LoVo (cell line): ENCODE measurements at regions not wholly inside any gene's neighbourhood (a gene's known extent, or its start where the extent isn't known, plus 50 kb on each side); places are given as distances from the start of the nearest gene placed in this dataset.
"Not testable (repeated sequence)": the region's sequence is repeated elsewhere in the genome, so short reads cannot be mapped to it uniquely, and the experiment has no call there.

ENCODE experiments used
- DNase-seq: peaks from one replicate; pipeline ENCODE4 v3.0.0-alpha.2; 2016; ENCODE audit warnings: low spot score

DNA sequence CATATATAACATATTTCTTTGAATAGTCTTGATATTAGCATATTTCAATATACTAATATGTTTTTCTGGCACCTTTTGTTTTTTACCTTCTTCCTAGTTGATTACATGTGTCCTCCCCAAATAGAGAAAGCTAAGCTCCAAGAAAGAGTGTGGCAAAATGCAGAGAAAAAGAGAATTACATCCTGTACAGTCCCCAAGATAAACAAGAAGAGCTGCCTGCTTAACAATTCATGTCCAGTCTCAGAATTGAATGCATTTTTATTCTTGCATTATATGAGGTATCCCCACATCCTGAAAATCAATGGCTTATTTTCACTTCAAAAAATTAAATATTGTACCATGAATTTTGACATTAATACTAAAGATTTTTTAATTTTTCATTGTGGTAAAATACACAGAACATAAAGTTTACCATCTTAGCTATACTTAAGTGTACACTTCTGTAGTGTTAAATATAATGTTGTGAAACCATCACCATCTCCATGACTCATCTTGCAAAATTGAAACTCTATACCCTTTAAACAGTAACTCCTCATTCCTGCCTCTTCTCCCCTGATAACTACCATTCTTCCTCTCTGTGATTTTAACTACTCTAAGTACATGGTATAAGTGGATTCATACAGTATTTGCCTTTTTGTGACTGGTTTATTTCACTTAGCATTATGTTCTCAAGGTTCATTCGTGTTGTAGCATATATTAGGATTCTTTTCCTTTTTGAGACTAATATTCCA lies 490.3 kb downstream of the COL12A1 start:
- no peak for DNase-seq

DNA sequence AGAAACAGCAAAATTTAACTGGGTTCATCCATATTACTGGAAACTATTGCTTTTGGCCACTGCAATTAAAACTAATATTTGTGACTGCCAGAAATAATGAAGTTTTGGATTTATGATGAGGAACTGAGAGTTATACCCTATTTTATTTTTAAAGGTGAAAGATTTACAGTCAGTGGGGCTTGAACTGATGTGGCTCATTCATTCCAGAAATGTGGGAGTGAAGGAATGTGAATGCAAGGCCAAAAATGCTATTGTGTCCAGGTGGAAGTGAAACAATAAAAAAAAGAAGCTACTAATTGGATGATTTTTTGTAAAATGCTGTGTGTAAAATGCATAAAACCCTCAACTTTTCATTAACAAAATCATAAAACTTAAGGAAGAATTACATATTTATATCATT lies 491.9 kb downstream of the COL12A1 start:
- no peak for DNase-seq

DNA sequence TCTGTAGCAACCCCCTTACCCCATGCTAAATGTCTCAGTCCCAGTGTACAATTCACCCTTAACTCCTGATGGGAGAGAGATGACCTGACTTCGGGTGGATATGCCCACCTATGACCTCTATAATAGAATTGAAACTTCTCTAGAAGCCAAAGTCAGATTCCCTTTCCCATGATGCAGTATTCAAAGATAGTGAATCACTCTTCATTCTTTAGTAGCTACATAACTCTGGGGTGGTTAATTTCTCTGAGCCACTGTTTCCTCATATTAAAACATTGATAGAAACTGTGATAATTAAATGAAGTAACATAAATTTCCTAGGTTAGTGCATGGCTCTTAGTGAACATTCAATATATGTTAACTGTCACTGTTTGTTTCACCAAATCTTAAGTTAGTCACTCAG lies 500.4 kb downstream of the COL12A1 start:
- DNase-seq: no peak

DNA sequence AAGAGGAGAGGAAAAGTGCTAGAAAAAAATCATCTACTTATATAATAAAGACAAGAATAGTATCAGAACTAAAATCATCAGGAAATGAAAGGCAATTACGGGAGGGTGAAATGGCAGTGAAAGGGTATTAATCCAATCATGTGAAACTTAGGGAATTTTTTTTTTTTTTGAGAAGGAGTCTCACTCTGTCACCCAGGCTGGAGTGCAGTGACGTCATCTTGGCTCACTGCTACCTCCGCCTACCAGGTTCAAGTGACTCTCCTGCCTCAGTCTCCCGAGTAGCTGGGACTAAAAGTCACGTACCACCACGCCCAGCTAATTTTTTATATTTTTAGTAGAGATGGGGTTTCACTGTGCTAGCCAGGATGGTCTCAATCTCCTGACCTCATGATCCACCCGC lies 501.3 kb downstream of the COL12A1 start:
- DNase-seq: not testable (repeated sequence)

DNA sequence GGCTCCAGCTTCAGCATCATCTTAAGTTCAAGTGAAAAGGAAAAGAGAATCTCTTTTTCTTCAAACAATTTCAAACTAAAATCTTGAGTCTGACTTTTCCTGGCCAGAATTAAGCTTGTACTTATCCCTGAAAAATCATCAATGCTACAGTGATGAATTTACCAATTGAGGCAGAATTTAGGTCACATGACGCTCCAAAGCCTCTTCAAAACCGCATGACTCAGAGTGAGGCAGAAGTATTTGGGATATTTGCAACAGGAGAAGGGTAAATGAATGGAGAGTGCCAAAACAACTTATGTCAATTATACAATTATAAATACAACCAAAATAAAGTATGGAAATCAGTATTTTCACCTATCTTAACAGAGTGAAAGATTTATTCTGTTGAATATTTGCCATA lies 515.5 kb downstream of the COL12A1 start:
- DNase-seq: no peak

DNA sequence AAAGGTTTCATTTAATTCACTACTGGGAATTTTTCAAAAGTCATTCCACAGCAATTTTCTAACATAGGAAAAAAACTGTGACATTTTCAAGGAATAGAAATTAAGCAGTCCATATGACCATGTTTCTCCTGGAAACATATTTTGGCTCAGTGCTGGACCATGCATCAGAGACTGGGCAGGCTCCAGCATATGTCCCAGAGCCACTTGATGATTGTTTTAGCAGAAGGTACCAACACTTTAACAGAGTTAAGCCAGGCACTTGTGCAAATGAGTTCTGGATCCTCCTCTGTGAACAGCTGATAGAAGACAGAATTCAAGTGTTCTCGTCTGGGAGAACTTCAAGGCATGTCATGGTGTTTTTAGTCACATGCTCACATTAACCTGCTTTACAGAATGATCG lies 516.3 kb downstream of the COL12A1 start:
- no peak for DNase-seq

DNA sequence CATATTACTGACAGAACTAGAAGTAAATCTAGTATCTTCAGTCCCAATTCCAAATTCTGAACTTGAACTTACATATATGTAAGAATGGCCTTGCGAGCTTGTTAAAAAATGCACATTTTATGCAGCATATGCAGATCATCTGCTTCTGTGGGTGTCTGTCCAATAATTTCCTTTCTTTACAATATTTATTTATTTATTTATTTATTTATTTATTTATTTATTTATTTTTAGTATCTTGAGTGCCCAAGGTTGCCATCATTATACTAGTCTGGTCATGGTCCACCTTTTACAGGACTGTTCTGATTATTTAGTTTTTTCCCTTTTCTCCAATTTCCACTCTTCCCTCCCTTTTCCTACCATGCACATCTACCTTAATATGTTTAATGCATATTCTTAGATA lies 528.4 kb downstream of the COL12A1 start:
- DNase-seq: no peak

DNA sequence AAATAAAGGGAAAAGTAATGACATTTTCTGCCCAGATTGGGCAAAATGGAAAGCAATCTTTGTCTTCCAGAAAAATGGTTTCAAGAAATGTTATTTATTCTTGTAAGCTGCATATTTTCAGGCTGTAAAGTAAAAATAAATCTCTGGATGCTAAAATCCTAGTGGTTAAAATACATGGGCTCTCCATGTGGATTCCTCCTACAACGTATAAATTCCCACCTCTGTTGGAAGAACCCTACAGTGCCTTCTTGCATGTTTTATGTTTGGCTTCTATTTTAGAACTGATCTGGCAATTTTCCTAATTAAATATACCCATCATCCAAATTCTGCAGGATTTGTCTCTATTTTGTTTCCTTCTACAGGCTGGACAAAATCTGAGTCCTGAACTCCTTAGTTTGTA lies 528.9 kb downstream of the COL12A1 start:
- DNase-seq: no peak

DNA sequence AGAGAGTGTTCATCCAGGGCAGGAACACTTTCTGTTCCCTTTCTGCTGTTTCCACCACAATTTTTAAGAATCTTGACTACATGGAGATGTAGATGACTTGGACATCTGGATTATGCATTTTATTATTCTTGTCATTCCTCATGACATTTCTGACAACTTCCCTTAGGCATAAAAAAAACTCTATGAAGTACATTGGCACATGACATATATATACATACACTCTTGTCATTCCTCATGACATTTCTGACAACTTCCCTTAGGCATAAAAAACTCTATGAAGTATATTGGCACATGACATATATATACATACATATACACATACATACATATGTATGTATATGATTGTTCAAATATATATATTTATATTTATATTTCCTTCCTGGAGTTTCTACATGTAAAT lies 531.5 kb downstream of the COL12A1 start:
- no peak for DNase-seq

DNA sequence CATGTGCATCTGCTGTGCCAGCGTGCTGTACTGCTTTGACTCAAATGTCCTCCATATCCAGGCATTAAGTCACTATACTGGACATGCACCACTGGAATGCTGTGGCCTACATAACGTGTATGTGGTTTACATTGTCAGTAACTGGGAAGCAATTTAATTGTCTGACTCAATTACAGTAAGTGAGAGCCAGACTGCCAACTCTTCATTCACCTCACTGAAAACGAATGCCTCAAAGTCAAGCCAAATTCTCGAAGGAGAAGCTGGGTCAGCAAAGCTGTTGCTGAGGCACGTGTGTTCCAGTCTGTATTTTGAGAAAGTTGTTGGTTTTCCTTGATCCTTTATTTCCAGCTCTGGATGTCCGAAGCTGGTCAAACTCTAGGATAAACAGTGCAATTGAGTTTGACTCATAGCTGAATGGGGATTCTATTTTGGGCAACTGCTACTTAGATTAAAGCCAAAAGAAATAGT lies 534.3 kb downstream of the COL12A1 start:
- no peak for DNase-seq

DNA sequence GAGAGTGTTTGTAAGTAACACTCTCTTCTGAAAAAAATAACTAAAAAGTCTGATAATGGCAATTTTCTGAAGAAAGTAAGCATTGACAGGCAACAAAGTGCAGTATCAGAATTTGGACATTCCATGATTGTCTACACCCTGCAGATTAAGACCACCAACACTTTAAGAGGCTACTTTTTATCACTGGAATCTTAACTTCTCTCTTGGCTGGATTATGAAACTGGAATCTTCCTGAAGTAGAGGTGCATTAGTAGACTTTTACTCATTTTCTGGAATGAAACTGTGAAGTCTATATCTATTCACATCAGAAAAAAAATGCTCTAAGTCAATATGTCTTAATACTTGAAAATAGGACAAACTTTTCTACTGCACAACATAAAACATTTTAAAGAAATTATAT lies 547.5 kb downstream of the COL12A1 start:
- DNase-seq: no peak

DNA sequence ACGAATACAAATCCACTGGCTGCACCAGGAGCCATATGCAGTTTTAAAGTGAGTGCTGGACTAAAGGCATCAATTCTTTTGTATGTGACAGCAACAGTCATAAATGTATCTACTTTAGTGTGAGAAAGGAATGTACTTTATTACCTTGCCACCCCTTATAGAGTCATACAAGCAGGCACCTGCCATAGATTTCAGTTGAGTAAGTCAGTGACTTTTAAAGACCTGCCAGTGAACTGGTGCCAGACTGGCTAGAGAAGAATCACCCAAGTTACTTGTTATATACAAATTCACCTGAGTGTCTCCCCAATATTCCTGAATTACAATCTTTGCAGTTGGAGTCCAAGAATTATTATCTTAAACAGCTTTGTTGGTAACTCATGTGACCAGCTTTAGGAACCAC lies 547.9 kb downstream of the COL12A1 start:
- peak; percentile 1 for DNase-seq

DNA sequence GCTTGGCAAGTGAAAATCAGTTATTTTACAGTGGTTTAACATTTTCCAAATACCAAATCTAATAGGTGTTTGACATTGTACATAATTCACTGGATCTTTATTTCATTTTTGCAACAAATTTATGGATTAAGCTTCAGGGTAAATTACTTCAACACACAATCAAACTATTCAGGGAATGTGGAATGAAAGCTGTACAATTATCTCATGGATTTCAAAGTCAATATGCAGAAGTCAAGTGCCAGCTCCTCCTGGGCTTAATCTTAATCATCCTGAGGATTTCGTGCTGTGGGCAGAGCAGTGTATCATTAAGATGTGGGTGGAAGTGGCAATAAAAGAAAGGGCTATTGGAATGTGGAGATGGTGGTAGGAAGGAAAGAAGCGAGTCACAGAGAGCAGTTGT lies 548.8 kb downstream of the COL12A1 start:
- no peak for DNase-seq

DNA sequence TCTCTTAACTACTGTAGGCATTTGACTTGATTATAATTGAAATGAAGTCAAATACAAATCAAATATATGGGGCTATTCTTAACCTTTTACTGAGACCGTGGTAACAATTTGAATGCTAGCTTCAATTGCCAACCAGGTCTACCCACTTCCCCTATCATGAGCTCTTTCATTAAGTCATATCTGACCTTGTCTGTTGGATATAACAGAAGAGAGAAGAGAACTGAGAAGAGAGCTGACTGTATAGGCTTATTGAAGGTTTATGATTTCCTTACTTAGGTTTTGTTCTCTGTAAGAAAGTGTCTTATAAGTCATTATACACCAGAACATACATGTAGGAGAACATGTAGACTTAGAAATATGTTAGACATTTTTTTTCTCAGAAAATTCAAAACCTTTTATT lies 549.4 kb downstream of the COL12A1 start:
- no peak for DNase-seq

DNA sequence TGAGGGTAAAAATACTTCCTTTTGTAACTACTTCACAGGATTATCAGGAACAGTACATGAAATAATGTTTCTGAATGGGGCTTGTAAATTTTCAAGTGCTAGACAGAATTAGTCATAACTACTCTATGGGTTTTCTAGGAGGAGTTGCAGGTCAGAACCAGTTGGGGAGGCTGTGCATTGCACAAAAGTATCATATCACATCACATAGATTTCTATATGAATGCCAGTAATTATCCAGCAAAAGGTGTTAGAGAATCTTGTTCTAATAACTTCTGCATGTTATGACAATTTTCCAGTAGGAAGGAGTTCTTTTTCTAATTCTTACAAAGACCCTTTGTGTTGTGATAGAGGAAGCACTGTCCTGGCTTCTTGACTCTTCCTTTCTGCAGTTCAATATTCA lies 551.6 kb downstream of the COL12A1 start:
- DNase-seq: no peak

DNA sequence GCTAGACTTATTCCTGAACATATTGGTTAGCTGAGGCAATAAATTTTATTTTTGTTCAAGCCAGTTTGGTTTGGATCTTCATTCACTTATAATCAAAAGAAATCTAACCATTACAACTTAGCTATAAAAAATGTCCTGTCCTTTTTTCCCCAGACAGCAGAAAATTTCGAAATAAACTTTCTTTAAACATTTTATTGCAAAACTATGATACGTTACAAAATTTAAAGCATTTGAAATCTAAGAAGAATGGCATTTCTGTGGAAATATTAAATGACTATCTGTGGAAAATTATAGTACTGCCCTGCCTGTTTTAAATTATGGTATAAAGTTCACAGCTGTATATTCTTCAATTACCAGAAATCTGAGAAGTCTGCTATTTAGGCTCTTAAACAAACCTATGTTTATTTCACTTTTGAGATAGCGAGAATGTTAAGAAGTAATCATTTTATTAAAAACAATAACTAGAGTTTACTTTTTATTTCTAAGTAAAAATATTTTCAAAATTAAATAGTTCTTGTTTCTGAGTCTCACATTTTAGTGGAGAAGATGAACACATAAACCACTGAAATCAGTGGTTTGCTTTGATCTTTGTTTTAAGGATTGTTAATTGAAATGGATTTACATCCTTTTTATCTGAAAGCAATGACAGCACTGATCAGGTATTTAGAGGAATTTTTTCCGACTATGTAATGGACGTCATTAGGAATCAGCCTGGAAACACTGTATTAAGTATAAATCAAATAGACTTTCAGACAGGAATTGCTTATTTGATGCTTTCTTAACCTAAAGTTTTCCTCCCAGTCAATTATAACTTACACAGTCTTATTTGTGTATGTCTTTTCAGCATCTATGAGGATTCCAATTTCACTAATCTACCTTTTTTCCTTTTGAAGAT lies 553.7 kb downstream of the COL12A1 start:
- DNase-seq: no peak

DNA sequence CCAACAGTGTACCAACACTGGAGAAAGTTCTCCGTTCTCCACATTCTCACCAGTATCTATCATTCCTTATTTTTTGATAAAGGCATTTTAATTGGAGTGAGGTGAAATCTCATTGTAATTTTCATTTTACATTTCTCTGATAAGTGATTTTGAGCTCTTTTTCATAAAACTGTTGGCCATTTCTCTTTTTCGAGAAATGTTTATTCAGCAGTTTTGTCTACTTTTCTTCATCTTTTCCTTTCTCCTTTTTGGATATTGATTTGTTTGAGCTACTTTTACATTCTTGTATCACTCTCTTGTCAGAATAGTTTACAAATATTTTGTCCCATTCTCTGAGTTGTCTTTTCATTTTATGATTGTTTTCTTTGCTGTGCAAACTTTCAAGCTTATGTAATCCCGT lies 555.2 kb downstream of the COL12A1 start:
- no peak for DNase-seq

DNA sequence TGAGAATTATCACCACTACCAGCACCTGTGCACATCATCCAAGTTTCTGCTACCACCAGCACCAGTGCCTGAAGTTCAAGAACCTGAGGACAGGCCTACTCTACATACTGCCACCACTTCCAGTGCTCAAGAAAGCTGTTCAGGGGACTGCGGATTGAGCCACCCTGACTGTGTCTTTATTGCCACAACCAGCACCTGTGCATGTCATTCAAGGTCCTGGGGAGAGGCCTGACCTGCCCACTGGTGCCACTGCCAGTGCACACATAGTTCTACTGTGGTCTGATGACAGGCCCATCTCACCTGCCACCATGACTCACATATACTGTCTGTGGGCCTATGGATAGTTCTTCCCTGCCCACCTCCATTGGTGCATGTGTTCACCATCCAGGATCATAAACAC lies 559.4 kb downstream of the COL12A1 start:
- DNase-seq: no peak

DNA sequence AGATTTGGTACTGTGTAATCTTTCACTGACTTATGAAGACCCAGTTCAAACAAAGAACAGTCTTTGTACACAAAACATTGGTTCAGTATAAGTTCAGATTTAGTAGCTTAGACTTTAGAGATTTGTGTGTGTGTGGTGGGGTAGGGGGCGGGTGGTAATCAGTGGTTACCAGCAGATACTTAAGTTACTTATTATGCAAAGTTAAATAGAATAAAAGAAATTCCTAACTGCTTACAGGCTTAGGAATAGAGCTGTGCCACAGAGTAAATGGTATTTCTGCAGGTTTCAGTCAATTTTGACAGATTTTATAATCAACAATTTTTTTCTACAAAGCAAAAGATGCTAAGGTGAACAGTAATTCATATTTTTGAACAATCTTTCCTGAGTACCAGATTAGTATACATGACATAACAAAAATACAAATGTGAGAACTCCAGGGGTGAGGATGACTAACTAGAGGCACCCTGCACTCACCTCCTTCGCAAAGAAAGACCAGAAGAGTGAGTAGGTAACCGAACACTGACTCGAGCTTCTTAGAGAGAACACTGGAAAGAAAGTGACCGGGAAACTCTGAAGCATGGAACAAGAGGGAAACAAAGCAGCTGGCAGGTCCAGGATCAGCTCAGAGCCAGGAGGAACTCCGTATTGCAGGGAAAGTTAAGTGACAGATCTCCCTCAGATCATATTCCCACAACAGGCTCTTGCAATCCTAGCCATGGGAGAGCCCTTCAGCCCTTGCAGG lies 560.6 kb downstream of the COL12A1 start:
- no peak for DNase-seq

DNA sequence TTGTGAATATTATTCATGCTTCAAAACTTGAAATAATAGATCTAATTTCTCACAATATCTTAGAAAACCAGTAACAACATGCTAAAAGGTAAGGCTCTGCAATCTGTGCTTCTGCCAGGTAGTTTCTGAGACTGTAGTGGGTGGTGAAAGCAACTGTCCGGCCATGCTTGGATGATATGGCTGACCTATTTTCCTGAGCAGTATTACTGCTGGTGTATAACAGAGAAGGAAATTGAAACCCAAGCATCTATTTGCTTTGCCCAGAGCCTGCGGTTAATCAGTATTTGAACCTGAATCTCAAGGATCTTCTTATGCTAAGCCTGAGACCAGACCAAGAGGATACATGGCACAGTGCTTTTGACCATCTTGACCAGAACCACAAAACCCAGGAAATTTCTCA lies 563.8 kb downstream of the COL12A1 start:
- DNase-seq: no peak

DNA sequence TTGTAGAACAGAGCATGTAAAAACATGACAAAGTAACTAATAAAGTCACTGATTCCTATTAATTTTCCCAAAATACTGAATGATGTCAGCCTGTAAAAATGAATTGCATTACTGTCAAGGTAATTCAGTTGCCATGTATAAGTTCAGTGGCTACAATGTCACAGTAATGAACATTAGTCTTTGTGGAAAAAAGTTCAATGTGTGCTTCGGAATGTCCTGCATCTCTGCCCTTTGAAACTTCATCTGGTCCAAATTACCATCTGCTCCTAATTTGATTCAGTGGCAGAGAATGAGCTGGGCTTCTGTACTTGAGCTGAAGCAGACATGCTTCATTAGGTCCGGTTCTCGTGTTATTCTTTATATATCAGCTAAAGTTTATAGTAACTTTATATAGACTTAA lies 567.4 kb downstream of the COL12A1 start:
- DNase-seq: no peak

DNA sequence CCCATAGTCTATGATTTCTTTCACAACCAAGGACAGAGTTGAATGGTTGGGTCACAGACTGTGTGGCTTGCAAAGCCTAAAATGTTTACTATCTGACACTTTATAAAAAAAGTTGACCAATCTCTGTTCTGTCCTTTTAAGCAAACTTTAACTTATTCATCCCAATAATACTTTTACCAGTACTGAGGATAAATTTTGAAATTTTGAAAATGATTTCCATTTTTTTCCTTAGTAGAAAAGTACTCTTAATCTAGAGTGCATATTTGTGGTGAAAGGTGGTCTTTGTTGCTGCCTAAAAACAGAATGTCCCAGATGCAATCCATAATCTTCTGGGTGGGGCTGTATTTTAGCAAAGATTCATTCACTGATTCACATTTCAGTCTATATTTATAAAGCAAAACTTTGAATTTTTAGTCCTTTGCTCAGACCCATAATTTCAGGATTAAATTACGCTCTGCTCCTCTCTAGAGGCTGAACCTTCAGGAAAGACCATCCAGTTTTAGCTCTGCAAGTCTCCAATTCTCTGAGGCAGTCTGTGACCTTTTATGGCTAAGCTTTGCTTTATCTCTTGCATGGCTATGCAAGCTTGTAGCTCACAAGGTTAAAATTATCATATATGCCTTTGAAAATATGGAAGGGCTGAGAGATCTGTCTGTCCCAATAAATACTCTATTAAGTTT lies 573.5 kb downstream of the COL12A1 start:
- no peak for DNase-seq
